Globus pallidus (tissue), 1 donor: ENCODE measurements at regions not wholly inside any gene's neighbourhood (a gene's known extent, or its start where the extent isn't known, plus 50 kb on each side); places are given as distances from the start of the nearest gene placed in this dataset.
"Not testable (repeated sequence)": the region's sequence is repeated elsewhere in the genome, so short reads cannot be mapped to it uniquely, and the experiment has no call there.

Experiments
- DNase-seq: peaks from one replicate; pipeline ENCODE4 v3.0.0-alpha.2; 2015; ENCODE audit warnings: low spot score

- DNase-seq: no peak
Observed at GRCh38 chr12:42919691-42920090, 330.1 kb upstream of the PRICKLE1 start.

GRCh38 chr12:42918443-42918842 is 328.9 kb upstream of the PRICKLE1 start:
- DNase-seq: no peak

GRCh38 chr12:42916143-42916542 is 326.6 kb upstream of the PRICKLE1 start:
- DNase-seq: no peak

- DNase-seq: no peak
Observed at GRCh38 chr12:42915426-42915825, 325.9 kb upstream of the PRICKLE1 start.

- DNase-seq: no peak
Observed at GRCh38 chr12:42912367-42912766, 322.8 kb upstream of the PRICKLE1 start.

GRCh38 chr12:42910656-42911055 is 321.1 kb upstream of the PRICKLE1 start:
- no peak for DNase-seq

- DNase-seq: no peak
Observed at GRCh38 chr12:42908712-42909111, 319.2 kb upstream of the PRICKLE1 start.

- not testable (repeated sequence) for DNase-seq
Observed at GRCh38 chr12:42906801-42907200, 317.3 kb upstream of the PRICKLE1 start.

- DNase-seq: no peak
Observed at GRCh38 chr12:42905419-42905705, 315.8 kb upstream of the PRICKLE1 start.

GRCh38 chr12:42904683-42905418 is 315.3 kb upstream of the PRICKLE1 start:
- DNase-seq: peak; percentile 92

- DNase-seq: no peak
Observed at GRCh38 chr12:42903736-42904135, 314.2 kb upstream of the PRICKLE1 start.

GRCh38 chr12:42902001-42902400 is 312.5 kb upstream of the PRICKLE1 start:
- DNase-seq: no peak

GRCh38 chr12:42893803-42894202 is 304.3 kb upstream of the PRICKLE1 start:
- DNase-seq: peak; percentile 7

- DNase-seq: no peak
Observed at GRCh38 chr12:42892702-42893551, 303.4 kb upstream of the PRICKLE1 start.

GRCh38 chr12:42887657-42888056 is 298.1 kb upstream of the PRICKLE1 start:
- no peak for DNase-seq

GRCh38 chr12:42886160-42886559 is 296.6 kb upstream of the PRICKLE1 start:
- DNase-seq: no peak

- DNase-seq: no peak
Observed at GRCh38 chr12:42885677-42886076, 296.1 kb upstream of the PRICKLE1 start.

- DNase-seq: no peak
Observed at GRCh38 chr12:42884116-42884515, 294.6 kb upstream of the PRICKLE1 start.

GRCh38 chr12:42873401-42873800 is 283.9 kb upstream of the PRICKLE1 start:
- DNase-seq: no peak

GRCh38 chr12:42871816-42872215 is 282.3 kb upstream of the PRICKLE1 start:
- no peak for DNase-seq

- DNase-seq: no peak
Observed at GRCh38 chr12:42868291-42868690, 278.7 kb upstream of the PRICKLE1 start.

GRCh38 chr12:42865282-42865681 is 275.7 kb upstream of the PRICKLE1 start:
- DNase-seq: no peak

GRCh38 chr12:42862055-42862454 is 272.5 kb upstream of the PRICKLE1 start:
- no peak for DNase-seq

GRCh38 chr12:42860331-42860730 is 270.8 kb upstream of the PRICKLE1 start:
- DNase-seq: not testable (repeated sequence)
